ENCODE measurements at regions not wholly inside any gene's neighbourhood (a gene's known extent, or its start where the extent isn't known, plus 50 kb on each side); places are given as distances from the start of the nearest gene placed in this dataset.

DNA sequence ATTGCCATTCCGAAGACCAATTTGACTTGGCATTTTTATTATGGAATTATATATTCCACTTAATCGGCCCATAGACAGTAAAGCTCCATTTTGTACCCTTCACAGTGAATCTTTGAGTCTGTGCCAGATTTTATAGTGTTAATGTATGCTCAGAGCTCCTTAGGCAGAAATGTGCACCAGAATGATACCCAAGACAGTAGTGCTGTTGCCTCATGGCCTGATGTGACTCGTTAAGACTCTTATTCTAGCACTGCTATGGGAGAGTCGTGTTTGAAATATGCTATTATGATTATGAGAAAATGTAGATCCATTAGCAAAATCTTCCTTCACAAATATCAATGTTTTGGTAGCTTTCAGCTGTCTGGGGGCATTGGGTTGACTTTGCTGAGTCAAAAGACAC is 209.8 kb upstream of the RAG2 start:
- Histone ChIP-seq H3K4me3 (no peak overlapping the region), H3K36me3 (ENCODE audit: insufficient read depth in 1 of 2, low read depth in 1 of 2) (no peaks in the 10 kb centered on the region), H3K27ac (no peak overlapping the region), H3K9me3 (no peaks in the 10 kb centered on the region), H3K4me1 (no peaks in the 10 kb centered on the region), H3K27me3 (ENCODE audit: insufficient read depth in 3 of 3, low read length in 2 of 3) (peaks cover 0 to 2% (median 0%) of the 10 kb centered on the region in 3 donors)
- ATAC-seq (no peak), DNase-seq (no peak)
- TF ChIP-seq, protein P1, sequence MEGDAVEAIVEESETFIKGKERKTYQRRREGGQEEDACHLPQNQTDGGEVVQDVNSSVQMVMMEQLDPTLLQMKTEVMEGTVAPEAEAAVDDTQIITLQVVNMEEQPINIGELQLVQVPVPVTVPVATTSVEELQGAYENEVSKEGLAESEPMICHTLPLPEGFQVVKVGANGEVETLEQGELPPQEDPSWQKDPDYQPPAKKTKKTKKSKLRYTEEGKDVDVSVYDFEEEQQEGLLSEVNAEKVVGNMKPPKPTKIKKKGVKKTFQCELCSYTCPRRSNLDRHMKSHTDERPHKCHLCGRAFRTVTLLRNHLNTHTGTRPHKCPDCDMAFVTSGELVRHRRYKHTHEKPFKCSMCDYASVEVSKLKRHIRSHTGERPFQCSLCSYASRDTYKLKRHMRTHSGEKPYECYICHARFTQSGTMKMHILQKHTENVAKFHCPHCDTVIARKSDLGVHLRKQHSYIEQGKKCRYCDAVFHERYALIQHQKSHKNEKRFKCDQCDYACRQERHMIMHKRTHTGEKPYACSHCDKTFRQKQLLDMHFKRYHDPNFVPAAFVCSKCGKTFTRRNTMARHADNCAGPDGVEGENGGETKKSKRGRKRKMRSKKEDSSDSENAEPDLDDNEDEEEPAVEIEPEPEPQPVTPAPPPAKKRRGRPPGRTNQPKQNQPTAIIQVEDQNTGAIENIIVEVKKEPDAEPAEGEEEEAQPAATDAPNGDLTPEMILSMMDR (IDR thresholded peaks at IDR 0.05), result no peak
- intact Hi-C loops (cut with DNase I), result no loop called here
- WGBS, 3 donors, result 28 to 39% (median 33%) methylated on average over 4 of the region's 4 CpGs

DNA sequence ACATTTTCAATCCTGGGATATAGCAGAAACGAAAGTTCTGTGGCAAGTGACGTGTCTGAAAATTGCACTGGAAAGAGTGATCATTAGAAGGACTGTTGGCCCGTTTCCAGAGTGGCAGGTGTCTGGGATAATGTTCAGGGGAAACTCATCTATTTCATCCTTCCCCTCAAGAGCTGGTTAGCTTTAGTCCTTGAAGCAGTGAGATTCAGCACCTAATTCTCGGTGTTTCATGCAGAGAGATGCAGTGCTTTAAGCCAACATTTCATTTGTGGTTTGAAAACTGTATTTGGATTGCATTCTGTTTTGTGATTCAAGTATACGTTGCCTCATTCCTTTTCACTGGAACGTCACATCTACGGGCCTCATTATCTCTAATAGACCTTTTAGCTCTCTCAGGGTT is 205.0 kb upstream of the RAG2 start:
- H3K4me1 ChIP-seq, result no peaks in the 10 kb centered on the region
- no peaks in the 10 kb centered on the region for H3K36me3 ChIP-seq (ENCODE audit: insufficient read depth in 1 of 2, low read depth in 1 of 2)
- no peak overlapping the region for H3K4me3 ChIP-seq
- H3K27ac ChIP-seq, result no peak overlapping the region
- no peak for ATAC-seq
- TF ChIP-seq, protein P1 (IDR thresholded peaks at IDR 0.05), result no peak
- WGBS, 3 donors, result 24 to 44% (median 32%) methylated on average over 7 of the region's 7 CpGs
- DNase-seq, result no peak
- no peaks in the 10 kb centered on the region for H3K9me3 ChIP-seq
- H3K27me3 ChIP-seq (ENCODE audit: insufficient read depth in 3 of 3, low read length in 2 of 3), result no peaks in the 10 kb centered on the region
- intact Hi-C loops (cut with DNase I), result no loop called here

GRCh38 chr11:36792996-36793914 is 195.2 kb upstream of the RAG2 start:
- H3K9me3 ChIP-seq, result no peaks in the 10 kb centered on the region
- intact Hi-C loops (cut with DNase I), result no loop called here
- no peaks in the 10 kb centered on the region for H3K36me3 ChIP-seq (ENCODE audit: insufficient read depth in 1 of 2, low read depth in 1 of 2)
- H3K27me3 ChIP-seq (ENCODE audit: insufficient read depth in 3 of 3, low read length in 2 of 3), result peaks cover 0 to 5% (median 0%) of the 10 kb centered on the region in 3 donors
- 15 to 20% (median 15%) methylated on average over 11 of the region's 11 CpGs for WGBS, 3 donors
- no peak overlapping the region for H3K4me3 ChIP-seq
- ATAC-seq (no peak), DNase-seq (no peak)
- no peak overlapping the region for H3K27ac ChIP-seq
- H3K4me1 ChIP-seq, result no peaks in the 10 kb centered on the region
- TF ChIP-seq, protein P1 (IDR thresholded peaks at IDR 0.05), result no peak

DNA sequence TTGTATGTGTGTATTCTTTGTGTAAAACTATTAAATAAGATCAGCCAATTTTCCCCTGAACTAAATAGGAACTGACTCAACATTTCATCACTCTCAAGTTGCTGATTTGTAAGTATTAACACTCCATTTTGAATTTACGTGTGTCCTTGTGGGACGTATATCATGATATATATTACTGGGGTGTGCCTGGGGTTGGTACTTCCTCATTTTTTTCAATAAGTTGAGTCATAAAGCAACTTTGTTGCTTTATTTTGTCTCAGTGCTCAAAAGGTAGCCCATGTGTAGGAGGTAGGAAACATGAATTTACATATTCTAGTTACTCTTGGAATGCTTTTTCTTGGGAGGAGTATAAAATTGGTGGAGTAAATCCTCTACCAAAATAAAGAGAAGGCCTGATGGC is 193.9 kb upstream of the RAG2 start:
- intact Hi-C loops (cut with DNase I), result no loop called here
- TF ChIP-seq, protein P1 (IDR thresholded peaks at IDR 0.05), result no peak
- no peak overlapping the region for H3K4me3 ChIP-seq
- WGBS, 3 donors, result 89 to 99% (median 93%) methylated on average over 2 of the region's 2 CpGs
- H3K4me1 ChIP-seq, result no peaks in the 10 kb centered on the region
- no peaks in the 10 kb centered on the region for H3K36me3 ChIP-seq (ENCODE audit: insufficient read depth in 1 of 2, low read depth in 1 of 2)
- DNase-seq (no peak), ATAC-seq (no peak)
- H3K27ac ChIP-seq, result no peak overlapping the region
- H3K9me3 ChIP-seq, result no peaks in the 10 kb centered on the region
- H3K27me3 ChIP-seq (ENCODE audit: insufficient read depth in 3 of 3, low read length in 2 of 3), result peaks cover 0 to 5% (median 0%) of the 10 kb centered on the region in 3 donors

All from psoas muscle (tissue), 7 donors.